ENCODE measurements at regions not wholly inside any gene's neighbourhood (a gene's known extent, or its start where the extent isn't known, plus 50 kb on each side); places are given as distances from the start of the nearest gene placed in this dataset.

GRCh38 chr2:6771634-6772611 is 93.8 kb downstream of the CMPK2 start:
- peak; percentile 39 for DNase-seq (ENCODE audit: low read depth, low spot score)
- in situ Hi-C loops (cut with HindIII; ENCODE audit: low pct_unique_long_range_greater_than_20kb, low sequenced_read_pairs) = no loop called here

GRCh38 chr2:6773007-6773693 is 92.6 kb downstream of the CMPK2 start:
- DNase-seq (ENCODE audit: low read depth, low spot score) = peak; percentile 53
- in situ Hi-C loops (cut with HindIII; ENCODE audit: low pct_unique_long_range_greater_than_20kb, low sequenced_read_pairs) = no loop called here

- DNase-seq (ENCODE audit: low read depth, low spot score) = no peak
- in situ Hi-C loops (cut with HindIII; ENCODE audit: low pct_unique_long_range_greater_than_20kb, low sequenced_read_pairs) = no loop called here
Observed at GRCh38 chr2:6773694-6774044, 92.0 kb downstream of the CMPK2 start.

- in situ Hi-C loops (cut with HindIII; ENCODE audit: low pct_unique_long_range_greater_than_20kb, low sequenced_read_pairs) = no loop called here
- no peak for DNase-seq (ENCODE audit: low read depth, low spot score)
Observed at GRCh38 chr2:6776125-6776524, 89.6 kb downstream of the CMPK2 start.

GRCh38 chr2:6777626-6778025 is 88.1 kb downstream of the CMPK2 start:
- DNase-seq (ENCODE audit: low read depth, low spot score) = no peak
- in situ Hi-C loops (cut with HindIII; ENCODE audit: low pct_unique_long_range_greater_than_20kb, low sequenced_read_pairs) = no loop called here

GRCh38 chr2:6780765-6781274 is 84.9 kb downstream of the CMPK2 start:
- no peak for DNase-seq (ENCODE audit: low read depth, low spot score)
- in situ Hi-C loops (cut with HindIII; ENCODE audit: low pct_unique_long_range_greater_than_20kb, low sequenced_read_pairs) = no loop called here

GRCh38 chr2:6782517-6783237 is 83.0 kb downstream of the CMPK2 start:
- in situ Hi-C loops (cut with HindIII; ENCODE audit: low pct_unique_long_range_greater_than_20kb, low sequenced_read_pairs) = no loop called here
- DNase-seq (ENCODE audit: low read depth, low spot score) = no peak

GRCh38 chr2:6783238-6783614 is 82.5 kb downstream of the CMPK2 start:
- no peak for DNase-seq (ENCODE audit: low read depth, low spot score)
- in situ Hi-C loops (cut with HindIII; ENCODE audit: low pct_unique_long_range_greater_than_20kb, low sequenced_read_pairs) = no loop called here

- no peak for DNase-seq (ENCODE audit: low read depth, low spot score)
- in situ Hi-C loops (cut with HindIII; ENCODE audit: low pct_unique_long_range_greater_than_20kb, low sequenced_read_pairs) = no loop called here
Observed at GRCh38 chr2:6784291-6784690, 81.4 kb downstream of the CMPK2 start.

GRCh38 chr2:6785493-6785892 is 80.2 kb downstream of the CMPK2 start:
- in situ Hi-C loops (cut with HindIII; ENCODE audit: low pct_unique_long_range_greater_than_20kb, low sequenced_read_pairs) = no loop called here
- DNase-seq (ENCODE audit: low read depth, low spot score) = no peak

- no peak for DNase-seq (ENCODE audit: low read depth, low spot score)
- in situ Hi-C loops (cut with HindIII; ENCODE audit: low pct_unique_long_range_greater_than_20kb, low sequenced_read_pairs) = no loop called here
Observed at GRCh38 chr2:6787376-6787775, 78.3 kb downstream of the CMPK2 start.

GRCh38 chr2:6788614-6789013 is 77.1 kb downstream of the CMPK2 start:
- no peak for DNase-seq (ENCODE audit: low read depth, low spot score)
- in situ Hi-C loops (cut with HindIII; ENCODE audit: low pct_unique_long_range_greater_than_20kb, low sequenced_read_pairs) = no loop called here

- in situ Hi-C loops (cut with HindIII; ENCODE audit: low pct_unique_long_range_greater_than_20kb, low sequenced_read_pairs) = no loop called here
- DNase-seq (ENCODE audit: low read depth, low spot score) = no peak
Observed at GRCh38 chr2:6789559-6790138, 76.1 kb downstream of the CMPK2 start.

GRCh38 chr2:6791682-6792081 is 74.0 kb downstream of the CMPK2 start:
- in situ Hi-C loops (cut with HindIII; ENCODE audit: low pct_unique_long_range_greater_than_20kb, low sequenced_read_pairs) = no loop called here
- DNase-seq (ENCODE audit: low read depth, low spot score) = peak; percentile 53

GRCh38 chr2:6792883-6793282 is 72.8 kb downstream of the CMPK2 start:
- in situ Hi-C loops (cut with HindIII; ENCODE audit: low pct_unique_long_range_greater_than_20kb, low sequenced_read_pairs) = no loop called here
- no peak for DNase-seq (ENCODE audit: low read depth, low spot score)

- in situ Hi-C loops (cut with HindIII; ENCODE audit: low pct_unique_long_range_greater_than_20kb, low sequenced_read_pairs) = no loop called here
- DNase-seq (ENCODE audit: low read depth, low spot score) = no peak
Observed at GRCh38 chr2:6793371-6793770, 72.3 kb downstream of the CMPK2 start.

- no peak for DNase-seq (ENCODE audit: low read depth, low spot score)
- in situ Hi-C loops (cut with HindIII; ENCODE audit: low pct_unique_long_range_greater_than_20kb, low sequenced_read_pairs) = no loop called here
Observed at GRCh38 chr2:6793913-6794312, 71.8 kb downstream of the CMPK2 start.

- in situ Hi-C loops (cut with HindIII; ENCODE audit: low pct_unique_long_range_greater_than_20kb, low sequenced_read_pairs) = no loop called here
- no peak for DNase-seq (ENCODE audit: low read depth, low spot score)
Observed at GRCh38 chr2:6794448-6794847, 71.3 kb downstream of the CMPK2 start.

Data from SK-MEL-5 (cell line).